NCI-H1105 treated with DMSO at 0.1 percent for 48 hours (cell line): ENCODE measurements at regions not wholly inside any gene's neighbourhood (a gene's known extent, or its start where the extent isn't known, plus 50 kb on each side); places are given as distances from the start of the nearest gene placed in this dataset.

Experiments
- DNase-seq: peaks from one replicate; lab custom pipeline; 2025; lab: John Stamatoyannopoulos, UW

DNA sequence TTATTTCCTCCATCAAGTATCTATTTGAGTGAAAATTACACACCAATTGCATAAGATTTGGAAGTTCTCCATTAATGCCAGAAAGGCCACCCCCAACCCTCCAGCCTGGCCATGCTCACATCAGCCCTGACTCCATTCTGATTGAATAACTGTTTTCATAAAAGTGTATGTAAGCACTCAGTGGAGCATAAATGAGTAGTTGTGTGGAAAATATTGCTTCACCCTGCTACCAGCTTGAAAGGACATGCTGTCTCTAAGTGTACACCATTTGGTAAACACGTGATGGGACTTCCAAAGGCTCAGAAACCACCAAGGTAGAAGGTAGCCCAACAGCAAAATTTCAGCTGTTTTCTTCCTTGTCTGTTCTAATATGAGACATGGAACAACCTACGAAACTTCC is 393.8 kb downstream of the ZNF385D start:
- no peak for DNase-seq

DNA sequence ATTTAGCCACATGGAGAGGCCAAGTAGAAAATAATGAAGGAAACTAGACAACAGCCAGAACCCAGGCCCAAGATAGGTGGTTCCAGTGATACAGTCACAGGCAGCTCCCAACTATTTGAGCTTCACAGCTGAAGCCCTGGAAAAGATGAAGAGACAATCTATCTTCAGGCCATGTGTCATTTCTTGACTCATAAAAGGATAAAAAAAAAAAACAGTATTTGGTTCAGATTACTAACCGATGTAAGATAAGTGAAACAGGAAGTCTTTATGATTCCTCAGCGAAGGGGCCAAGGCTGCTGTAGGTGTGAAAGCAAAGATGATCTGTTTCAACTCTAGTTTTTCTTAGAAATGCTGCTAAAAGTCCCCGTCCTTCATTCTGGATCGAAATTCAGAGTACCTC is 394.6 kb downstream of the ZNF385D start:
- DNase-seq = no peak

DNA sequence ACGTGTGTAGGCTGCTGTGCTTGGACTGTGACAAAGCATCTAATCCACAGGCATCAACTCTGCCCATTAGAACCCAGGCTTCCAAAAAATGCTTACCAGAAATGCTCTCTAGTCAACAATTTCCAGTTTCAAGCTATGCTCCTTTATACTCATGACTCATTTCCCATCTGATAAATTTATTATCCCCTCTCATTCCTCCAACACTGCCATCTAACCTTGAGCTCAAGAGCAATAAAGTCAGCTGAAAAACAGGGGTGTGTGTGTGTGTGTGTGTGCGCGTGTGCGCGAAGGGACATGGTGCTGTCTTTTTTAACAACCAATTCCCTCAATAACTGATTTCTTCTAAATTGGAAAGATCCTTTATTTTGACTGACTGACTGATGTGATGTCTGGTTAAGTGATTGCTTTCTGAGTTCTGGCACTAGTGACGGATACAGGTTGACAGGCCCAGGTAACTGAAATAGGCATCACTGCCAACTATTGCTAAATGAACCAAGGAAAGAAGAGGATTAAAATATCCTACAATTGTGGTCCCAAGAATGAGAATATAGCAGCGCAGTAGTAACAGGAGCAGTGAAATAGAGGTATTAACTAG is 405.5 kb downstream of the ZNF385D start:
- no peak for DNase-seq

DNA sequence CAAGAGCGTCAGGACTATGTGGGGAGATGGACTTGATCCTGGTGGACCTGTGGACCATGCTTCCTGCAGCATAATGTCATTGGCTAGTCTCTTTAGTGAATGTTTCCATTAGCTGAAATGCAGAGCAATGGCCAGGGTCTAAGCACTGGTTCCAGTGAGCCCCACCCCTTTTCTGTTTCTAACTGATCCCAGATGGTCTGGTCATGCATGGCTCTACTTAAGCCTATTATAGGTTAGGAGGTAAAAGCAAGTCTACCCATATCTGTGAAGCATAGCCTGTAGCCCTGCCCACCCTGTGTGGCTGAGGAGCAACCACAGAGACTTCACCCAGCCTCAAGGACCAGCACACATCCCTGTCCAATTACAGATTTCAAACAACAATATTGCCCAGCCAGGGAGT is 419.2 kb downstream of the ZNF385D start:
- DNase-seq = no peak

DNA sequence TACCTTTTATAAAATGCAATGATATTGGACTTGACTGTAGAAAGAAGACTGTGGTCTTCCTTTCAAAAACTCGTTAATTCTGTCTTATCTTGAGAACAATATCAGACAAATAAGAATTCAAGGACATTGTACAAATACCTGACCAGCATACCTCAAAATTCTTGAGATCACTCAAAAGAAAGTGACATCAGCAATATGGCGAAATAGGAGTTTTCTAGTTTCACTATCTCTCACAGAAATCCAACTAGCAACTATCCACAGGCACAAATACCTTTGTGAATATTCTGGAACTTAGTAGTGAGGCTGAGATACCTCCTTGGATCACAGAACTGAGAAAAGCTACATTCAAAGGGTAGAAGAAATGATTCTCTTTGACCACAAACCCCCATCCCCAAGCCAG is 419.7 kb downstream of the ZNF385D start:
- no peak for DNase-seq

DNA sequence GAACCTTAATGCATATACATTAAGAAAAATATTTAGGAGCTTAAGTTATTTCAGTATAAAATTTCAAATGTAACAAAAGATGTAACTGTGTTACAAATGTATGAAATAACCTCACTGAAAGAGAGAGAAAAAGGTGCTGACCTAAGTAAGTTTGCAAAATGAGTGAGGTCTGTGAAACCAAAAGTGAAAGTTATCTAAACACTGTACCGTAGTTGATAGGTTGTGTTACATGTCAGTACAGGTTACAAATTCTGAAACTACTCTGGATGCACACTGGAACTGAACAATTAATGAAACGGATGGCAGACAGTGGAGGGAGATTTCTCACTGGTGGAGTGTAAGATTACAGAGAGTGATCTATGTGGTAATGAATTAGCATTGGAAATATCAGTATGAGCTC is 420.7 kb downstream of the ZNF385D start:
- DNase-seq = peak; percentile 5

DNA sequence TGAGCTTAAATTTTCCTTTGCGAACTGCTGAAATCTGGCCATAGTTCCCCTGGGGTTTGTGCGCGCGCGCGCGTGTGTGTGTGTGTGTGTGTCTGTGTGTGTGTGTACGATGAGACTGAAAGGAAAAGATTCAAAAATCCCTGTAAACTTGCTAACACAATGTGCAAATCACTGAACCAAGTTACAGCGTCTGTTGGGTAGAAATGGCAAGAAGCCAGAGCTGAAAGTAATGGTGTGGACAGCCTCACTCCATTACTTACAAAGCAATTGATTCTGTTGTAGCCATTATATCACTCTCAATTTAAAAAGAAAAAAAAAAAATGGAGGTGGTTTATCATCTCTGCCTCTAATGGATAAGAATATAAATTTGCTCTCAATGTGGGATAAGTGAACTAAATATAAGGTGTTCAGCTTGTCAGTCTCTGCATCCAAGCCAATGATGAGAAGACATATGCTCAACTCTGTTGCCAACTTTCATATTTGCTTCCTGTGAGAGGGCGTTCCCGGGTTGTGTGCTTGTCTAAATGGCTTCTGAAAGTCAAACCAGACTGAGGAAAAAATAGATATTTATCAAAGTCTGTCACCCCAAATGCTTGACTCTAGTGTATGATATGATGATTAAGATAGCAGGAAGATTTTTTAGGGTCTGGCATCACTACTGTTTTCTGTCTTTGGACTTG is 422.2 kb downstream of the ZNF385D start:
- DNase-seq = no peak

DNA sequence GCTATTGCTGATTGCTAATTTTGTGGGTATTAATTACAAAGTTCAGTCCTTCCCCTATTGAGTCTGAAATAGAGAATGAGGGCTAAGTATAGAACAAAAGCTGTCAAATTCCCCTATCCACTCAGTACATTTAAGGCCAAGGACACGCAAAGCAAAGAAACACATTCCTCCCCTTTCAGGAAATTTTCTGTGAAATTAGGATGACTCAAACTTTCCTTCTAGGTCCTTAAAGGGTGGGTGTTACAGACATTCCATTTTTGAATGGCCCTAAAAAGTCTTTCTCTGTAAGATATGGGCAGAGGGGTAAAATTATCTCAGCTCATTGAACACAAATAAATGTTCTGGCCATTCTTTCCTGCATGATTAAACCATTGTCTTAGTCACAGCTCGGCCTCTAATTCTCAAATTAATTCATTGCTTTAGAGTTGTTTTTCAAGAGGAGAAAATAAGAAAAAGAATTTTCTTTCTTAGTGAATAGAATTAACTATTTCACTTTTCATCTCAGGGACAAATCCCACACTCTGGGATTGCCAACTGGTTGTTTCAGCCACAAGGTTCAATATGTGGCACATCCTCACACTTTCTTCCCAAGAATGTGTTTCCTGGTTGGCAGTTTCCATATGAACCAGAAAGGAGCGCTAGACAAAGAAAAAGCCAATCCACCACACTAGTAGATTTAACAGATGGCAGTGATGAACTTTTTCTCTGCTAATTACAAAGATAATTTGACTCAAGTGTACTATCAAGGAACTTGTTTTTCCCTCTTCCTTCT is 424.1 kb downstream of the ZNF385D start:
- DNase-seq = no peak

DNA sequence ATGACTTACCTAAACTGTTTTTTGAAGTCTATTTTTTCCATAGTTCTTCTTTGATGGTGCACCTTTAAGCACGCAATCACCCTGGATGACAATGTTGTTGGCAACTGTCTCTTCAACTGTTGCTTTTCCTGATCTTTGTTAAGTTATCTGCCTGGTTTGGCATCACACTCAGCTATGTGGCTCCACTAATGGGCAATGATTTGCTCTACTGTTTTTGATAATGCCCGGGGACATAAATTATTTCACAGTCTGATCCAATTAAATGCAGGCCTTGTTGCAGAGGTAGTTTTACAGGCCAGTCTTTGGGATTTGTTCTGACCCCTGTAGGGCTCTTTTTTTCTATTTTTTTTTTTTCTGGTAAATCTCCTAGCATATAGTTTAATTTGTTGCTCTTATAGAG is 436.3 kb downstream of the ZNF385D start:
- DNase-seq = no peak

DNA sequence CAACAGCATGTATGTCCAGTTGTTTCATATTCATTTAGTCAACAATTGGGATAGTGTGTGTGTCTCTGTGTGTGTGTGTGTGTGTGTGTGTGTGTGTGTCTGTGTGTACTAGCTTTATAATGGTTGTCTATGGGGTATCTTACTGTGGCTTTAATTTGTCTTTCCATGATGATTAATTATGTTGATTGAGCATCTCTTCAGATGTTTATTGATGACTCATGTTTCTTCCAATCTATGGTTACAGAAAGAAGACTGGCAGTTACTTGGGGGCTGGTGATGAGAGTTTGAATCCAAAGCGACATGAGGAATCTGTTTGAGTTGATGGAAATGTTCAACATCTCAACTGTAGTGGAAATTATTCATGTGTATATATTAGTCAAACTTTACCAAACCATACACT is 440.1 kb downstream of the ZNF385D start:
- no peak for DNase-seq

DNA sequence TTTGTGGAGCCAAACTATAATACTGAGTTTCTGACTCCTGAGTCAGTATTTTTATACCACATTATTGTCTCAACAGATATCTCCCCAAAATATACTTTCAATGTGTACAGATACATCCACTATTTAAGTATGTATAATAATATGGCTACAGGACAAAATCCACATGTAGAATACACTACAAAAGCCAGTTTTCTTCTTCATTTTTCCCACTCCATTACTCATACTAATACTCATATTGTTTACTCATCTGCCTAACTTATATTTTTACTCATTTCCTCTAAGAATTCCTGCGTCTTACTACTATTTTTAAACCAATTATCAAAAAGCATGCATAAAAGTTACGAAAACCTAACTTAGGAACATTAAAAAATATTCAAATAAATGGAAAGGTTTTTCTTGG is 440.8 kb downstream of the ZNF385D start:
- DNase-seq = no peak

DNA sequence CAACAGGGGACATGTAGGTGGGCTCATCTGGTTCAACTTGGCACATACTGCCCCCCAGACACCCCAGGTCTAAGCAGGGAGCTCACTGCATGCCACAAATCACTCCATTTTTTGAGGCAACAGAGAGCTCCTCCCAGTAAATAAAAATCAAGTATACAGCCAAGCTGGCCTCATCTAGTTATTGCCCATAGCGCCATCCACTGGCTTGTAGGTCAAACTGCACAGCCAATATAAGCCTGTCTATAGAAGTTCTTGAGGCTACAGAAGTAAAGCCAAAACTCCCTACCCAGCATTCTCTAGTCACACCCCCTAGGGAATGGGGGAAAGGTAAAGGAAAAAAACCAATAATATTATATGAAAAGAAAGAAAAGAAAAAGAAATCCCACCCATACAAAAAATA is 453.7 kb downstream of the ZNF385D start:
- no peak for DNase-seq

DNA sequence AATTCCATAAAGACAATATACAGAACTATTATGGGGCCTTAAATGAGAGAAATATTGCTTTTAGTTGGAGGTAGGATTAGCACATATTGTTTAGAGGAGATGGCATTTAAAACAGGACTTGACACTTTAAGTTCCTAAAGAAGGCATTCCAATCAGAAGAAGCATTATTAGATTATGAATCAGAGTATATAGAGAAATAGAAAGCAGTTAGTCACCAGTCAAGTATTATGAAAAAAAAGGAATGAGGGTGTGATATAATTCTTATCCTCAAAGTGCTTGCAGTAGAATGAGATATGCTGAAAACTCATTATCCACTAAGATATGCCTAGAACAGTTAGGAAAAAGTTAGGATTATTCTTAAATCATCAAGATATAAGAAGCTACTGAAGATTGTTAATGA is 456.2 kb downstream of the ZNF385D start:
- DNase-seq = no peak

DNA sequence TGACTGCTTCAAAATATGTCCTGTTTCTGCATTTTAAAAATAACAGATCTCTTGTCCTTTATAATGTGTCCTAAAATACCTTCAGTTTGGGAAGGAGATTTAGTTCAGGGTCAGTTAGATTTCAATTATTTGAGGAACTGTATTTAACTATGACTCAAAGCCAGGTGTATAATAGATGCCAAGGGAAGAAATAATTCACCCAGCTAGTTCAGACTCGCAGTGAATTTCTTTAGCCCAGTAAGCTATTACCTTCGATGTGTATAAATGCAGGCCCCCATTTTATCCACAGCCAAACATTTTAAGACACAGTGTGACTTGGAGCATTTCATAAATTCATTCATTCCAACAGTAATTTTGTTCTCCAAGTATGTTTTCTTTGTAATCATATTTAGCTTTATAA is 458.0 kb downstream of the ZNF385D start:
- DNase-seq = no peak

DNA sequence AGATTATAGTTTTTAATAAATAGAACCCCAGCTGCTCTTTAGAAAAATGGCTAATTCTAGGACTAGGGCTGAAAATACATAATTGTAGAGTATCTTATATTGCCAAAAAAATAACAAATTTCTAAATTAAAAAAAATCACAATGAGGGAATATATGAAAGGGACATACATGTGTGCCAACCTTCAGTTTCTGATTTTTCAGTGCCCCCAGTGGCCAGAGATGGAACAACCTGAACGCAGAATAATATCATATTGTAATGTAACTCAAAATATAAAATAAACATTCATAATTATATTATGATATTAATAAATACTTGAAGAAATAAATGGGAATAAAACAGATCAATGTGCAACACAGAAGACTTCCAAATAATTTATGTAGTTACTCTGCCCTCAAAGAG is 460.5 kb downstream of the ZNF385D start:
- DNase-seq = no peak

DNA sequence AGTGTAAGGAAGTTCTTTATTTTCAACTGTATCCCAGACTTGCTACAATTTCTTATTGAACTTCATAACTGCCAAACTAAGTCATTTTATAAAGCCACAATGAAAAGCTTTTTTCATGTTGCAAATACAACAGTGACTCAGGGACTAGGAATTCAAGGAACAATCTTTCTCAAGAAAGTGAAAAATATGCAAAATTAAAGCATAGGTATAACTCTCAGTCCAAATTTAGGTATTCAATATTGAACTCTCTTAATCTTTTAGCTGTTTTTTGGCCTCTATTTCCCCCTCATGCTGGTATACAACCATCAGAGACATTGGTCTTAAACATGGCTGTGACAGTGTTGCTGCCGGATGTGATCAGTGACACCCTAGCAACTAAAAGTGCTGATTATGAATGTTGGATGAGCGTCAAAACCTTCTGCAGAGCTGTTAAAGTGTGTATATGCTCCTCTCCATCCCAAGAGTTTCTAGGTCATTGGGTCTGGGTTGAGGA is 476.9 kb downstream of the ZNF385D start:
- no peak for DNase-seq

DNA sequence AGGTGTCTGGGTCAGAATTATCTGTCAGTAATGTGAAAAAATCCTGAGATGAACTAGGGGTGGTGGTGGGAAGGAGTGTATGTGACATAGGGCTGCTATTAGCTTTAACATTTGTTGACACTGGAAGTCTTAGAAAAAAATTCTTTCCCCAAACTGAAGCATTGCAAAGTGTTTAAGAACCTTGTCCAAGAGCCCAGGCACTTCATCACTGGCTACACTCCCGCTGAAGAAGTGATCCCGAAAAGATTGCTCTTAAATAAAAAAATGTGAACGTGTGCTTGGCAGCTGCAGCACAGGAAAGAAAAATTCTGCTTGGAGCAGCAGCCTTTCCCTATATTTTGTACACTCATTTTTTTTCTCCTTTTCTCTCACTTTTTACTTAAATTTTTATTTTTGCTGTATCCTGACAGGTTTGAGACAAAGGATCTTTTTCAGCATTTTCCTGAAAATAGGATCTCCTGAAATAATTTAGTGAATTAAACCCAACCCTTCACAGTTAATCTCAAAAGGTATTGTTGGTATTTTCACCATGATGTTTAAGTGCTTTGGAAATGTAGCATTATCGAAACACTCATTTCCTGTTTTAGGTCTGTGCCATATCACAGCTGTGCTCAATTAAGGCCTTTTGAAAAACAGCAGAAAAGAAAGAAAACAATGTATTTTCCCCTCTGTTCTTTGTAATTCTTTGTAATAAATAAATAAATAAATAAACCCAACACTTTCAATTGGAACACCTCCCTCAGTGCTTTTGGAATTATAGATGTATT is 477.6 kb downstream of the ZNF385D start:
- DNase-seq = no peak

DNA sequence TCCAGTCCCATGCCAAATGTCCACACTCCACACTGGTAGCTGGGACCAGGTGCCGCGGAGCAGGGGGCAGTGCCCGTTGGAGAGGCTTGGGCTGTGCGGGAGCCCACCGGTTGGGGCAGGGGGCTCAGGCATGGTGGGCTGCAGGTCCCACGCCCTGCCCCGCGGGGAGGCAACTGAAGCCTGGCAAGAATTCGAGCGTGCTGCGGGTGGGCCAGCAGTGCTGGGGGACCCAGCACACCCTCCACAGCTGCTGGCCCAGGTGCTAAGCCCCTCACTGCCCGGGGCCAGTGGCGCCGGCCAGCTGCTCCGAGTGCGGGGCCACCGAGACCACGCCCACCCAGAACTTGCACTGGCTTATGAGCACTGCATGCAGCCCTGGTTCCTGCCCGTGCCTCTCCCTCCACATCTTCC is 479.4 kb downstream of the ZNF385D start:
- no peak for DNase-seq

DNA sequence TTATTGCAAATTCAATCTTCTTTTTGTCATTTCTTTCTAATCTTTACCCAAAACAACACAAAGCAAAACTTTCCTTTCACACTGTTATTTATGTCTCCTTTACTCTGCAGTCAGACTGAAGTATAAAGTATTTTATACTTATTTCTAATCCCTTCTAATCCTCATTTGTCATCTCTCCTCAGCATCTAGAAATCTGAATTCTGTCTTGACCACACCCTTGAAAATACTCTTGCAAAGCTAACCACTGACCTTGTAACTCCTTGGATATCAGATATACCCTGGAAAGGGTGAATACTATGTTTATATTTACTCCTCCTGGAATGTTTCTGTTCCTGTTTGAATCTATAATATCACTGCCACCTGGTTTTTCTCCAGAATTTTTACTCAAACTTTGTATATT is 481.1 kb downstream of the ZNF385D start:
- no peak for DNase-seq

DNA sequence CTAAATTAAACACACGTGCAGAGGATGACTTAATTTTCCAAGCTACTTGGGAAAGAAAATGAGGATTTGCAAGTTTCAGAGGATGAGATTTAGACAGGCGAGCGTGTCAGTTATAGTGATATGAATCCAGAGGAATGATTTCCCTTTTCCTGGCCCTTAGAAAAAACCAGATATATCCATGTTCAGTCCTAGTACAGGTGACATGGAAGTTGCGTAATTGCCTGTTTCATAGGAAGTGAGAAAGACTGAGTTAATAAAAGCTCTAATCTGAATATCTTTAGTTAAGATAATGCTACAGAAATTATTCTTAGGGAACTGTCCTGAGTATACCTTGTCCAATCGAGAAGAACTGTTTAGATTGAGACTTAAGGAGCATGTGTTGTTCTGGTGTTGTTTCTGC is 490.5 kb downstream of the ZNF385D start:
- DNase-seq = no peak

DNA sequence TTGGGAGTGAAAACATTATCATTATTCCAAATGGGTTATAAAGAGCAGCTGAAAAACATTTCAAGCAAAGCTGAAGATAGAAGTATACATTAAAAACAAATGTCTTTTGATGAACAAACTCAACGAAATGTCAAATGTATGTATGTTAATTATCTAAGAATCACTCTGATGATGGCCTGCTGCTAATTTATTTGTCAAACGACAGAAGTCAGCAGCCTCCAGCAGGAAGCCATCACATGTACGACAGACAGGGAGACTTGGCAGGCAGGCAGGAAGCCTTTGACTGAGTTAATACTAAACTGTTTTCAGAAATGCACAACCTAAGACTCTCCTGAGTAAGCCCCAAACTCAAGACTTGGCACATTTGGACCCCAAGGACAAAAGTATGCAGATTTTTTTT is 491.1 kb downstream of the ZNF385D start:
- DNase-seq = no peak

DNA sequence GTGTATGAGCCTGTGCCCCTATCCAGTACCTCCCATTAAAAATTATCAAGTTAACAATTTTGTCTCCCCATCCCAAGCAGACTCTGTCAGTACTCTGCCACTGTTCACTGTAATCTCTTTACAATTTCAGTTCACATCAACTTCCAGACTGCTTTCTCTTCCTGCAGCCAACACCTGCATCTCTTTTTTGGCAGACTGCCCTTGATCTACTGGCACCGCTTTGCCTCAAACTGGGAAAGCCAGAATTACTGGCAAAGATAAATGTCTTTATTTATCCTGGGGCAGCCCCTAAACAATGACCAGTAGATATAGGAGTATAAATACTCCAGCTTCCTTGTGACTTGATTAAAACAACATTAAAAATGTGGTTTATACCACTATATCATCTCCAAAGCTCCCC is 494.1 kb downstream of the ZNF385D start:
- peak; percentile 87 for DNase-seq

DNA sequence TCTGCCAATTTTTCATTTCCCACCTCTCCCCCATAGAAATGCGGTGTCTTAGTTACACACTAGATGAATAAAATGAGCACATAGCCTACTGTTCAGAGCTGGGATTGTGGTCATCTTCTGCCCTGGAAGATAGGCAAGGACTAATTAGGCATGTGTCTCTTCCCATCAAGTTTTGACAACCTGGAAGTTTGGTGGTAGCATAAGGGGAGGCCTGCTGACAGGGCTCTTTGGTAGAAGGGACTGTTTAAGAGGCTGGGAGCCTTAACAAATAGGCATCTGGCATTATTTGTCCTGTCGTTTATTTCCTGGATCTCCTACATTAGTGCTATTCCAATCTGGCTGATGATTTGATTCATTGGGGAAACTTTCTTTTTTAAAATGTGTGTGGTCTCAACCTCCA is 512.3 kb downstream of the ZNF385D start:
- DNase-seq = no peak
